K562 (cell line): ENCODE measurements at regions not wholly inside any gene's neighbourhood (a gene's known extent, or its start where the extent isn't known, plus 50 kb on each side); places are given as distances from the start of the nearest gene placed in this dataset.

Experiments
- ARHGAP35 ChIP-seq: fragments of 450-650 bp; IDR thresholded peaks from 2 replicates; pipeline ENCODE4 v1.6.1; 2018; ENCODE audit not compliant: partially characterized antibody
- ATF7 ChIP-seq: fragments of 450-650 bp; IDR thresholded peaks from 2 replicates; pipeline ENCODE4 v1.7.1; 2014; ENCODE audit warnings: mild to moderate bottlenecking, moderate library complexity
- ZC3H11A ChIP-seq: IDR thresholded peaks from 2 replicates; pipeline ENCODE4 v1.6.1; 2012; ENCODE audit warnings: low read depth, low read length, improper control_type of control experiment
- TF ChIP-seq, protein P1 (sequence below): fragments of 450-650 bp; formaldehyde crosslinking; IDR thresholded peaks from 2 replicates; pipeline ENCODE4 v1.4.0; 2022; ENCODE audit warnings: missing genetic modification characterization
- TF ChIP-seq, protein P2 (sequence below): fragments of 450-650 bp; IDR thresholded peaks from 2 replicates; pipeline ENCODE4 v1.7.1; 2018; ENCODE audit warnings: mild to moderate bottlenecking, low read depth; ENCODE audit not compliant: partially characterized antibody

DNA sequence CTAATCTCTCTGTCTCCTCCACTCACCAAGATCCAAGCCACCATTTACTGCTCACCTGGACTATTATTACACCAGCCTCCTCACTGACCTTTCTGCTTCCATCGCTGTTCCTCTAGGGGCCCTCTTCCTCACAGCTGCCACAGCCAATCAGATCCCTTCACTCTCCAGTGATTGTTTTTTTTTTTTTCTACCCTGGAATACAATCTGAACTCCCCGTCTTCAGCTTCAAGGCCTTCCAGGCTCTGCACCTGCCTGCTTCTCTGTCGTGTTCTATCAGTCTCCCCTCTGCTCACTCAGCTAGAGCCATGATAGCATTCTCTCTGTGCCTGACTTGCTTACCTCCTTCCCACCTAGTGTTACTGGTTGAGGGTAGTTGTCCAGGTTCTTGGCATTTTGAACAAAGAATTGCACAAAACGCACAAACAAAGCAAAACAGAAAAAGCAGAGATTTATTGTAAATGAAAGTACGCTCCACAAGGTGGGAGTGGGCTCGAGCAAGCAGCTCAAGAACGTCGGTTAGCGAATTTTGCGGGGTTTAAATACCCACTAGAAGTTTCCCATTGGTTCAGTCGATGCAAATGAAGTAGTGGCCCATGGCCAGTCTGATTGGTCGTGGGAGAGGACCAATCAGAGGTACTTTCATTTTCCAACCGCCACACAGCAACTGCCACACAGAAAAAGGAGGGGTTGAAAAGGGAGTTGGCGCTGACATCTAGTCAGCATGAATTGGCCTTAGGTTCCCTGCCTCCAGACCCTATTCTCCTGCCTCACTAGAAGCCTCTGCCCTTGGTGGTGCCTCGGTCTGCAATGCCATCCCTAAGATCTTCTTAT lies 188.9 kb downstream of the TLE3 start (continued):
- TF ChIP-seq, protein P1, sequence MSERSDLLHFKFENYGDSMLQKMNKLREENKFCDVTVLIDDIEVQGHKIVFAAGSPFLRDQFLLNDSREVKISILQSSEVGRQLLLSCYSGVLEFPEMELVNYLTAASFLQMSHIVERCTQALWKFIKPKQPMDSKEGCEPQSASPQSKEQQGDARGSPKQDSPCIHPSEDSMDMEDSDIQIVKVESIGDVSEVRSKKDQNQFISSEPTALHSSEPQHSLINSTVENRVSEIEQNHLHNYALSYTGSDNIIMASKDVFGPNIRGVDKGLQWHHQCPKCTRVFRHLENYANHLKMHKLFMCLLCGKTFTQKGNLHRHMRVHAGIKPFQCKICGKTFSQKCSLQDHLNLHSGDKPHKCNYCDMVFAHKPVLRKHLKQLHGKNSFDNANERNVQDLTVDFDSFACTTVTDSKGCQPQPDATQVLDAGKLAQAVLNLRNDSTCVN (CRISPR knock-in tag): no peak
- TF ChIP-seq ZC3H11A (no peak), ARHGAP35 (no peak), ATF7 (peak; percentile 92)
- TF ChIP-seq, protein P2, sequence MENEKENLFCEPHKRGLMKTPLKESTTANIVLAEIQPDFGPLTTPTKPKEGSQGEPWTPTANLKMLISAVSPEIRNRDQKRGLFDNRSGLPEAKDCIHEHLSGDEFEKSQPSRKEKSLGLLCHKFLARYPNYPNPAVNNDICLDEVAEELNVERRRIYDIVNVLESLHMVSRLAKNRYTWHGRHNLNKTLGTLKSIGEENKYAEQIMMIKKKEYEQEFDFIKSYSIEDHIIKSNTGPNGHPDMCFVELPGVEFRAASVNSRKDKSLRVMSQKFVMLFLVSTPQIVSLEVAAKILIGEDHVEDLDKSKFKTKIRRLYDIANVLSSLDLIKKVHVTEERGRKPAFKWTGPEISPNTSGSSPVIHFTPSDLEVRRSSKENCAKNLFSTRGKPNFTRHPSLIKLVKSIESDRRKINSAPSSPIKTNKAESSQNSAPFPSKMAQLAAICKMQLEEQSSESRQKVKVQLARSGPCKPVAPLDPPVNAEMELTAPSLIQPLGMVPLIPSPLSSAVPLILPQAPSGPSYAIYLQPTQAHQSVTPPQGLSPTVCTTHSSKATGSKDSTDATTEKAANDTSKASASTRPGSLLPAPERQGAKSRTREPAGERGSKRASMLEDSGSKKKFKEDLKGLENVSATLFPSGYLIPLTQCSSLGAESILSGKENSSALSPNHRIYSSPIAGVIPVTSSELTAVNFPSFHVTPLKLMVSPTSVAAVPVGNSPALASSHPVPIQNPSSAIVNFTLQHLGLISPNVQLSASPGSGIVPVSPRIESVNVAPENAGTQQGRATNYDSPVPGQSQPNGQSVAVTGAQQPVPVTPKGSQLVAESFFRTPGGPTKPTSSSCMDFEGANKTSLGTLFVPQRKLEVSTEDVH: no peak
